H1 (cell line): ENCODE measurements at regions not wholly inside any gene's neighbourhood (a gene's known extent, or its start where the extent isn't known, plus 50 kb on each side); places are given as distances from the start of the nearest gene placed in this dataset.

Experiments
- CBX8 ChIP-seq: fragments of 300-800, 300-1000 bp; sonication (generic); IDR thresholded peaks from 2 replicates; pipeline ENCODE4 v1.7.1; 2016; ENCODE audit warnings: low read depth, low read length, borderline replicate concordance
- EZH2 ChIP-seq: fragments of 200-600 bp; sonication (generic); IDR thresholded peaks from 2 replicates; pipeline ENCODE4 v1.7.1; 2012; ENCODE audit warnings: low read depth, mild to moderate bottlenecking, moderate library complexity, low read length, inconsistent platforms; ENCODE audit not compliant: severe bottlenecking
- MAFK ChIP-seq: IDR thresholded peaks from 2 replicates; pipeline ENCODE4 v1.6.1; 2012; ENCODE audit warnings: low read depth, mild to moderate bottlenecking, improper control_type of control experiment, low read length
- POLR2A ChIP-seq, 2 experiments: IDR thresholded peaks; 1 replicate in 1 of 2; 2 replicates in 1 of 2; pipeline ENCODE4 v1.6.1; 2011; ENCODE audit warnings: low read depth in 2 of 2, low read length in 2 of 2, mild to moderate bottlenecking in 2 of 2; ENCODE audit errors: control extremely low read depth in 1 of 2
- RAD21 ChIP-seq, 2 experiments: IDR thresholded peaks in 1 of 2; conservative IDR thresholded peaks in 1 of 2; 2 replicates each; pipeline ENCODE4 v1.6.1; 2011; ENCODE audit warnings: low read depth in 2 of 2, low read length in 2 of 2, improper control_type of control experiment in 1 of 2, inconsistent platforms in 1 of 2, mild to moderate bottlenecking in 1 of 2, moderate library complexity in 1 of 2
- SRF ChIP-seq: IDR thresholded peaks from 2 replicates; pipeline ENCODE4 v1.6.1; 2011; ENCODE audit warnings: mild to moderate bottlenecking, low read depth, low read length, moderate library complexity
- TF ChIP-seq, protein P1 (sequence below), 3 experiments: IDR thresholded peaks; 1 replicate in 2 of 3; 2 replicates in 1 of 3; pipeline versions ENCODE4 v1.5.1 to v1.6.1; 2011; ENCODE audit warnings: low read length in 3 of 3, mild to moderate bottlenecking in 3 of 3, inconsistent platforms in 2 of 3, low read depth in 1 of 3, moderate library complexity in 1 of 3; ENCODE audit not compliant: insufficient read depth in 1 of 3; ENCODE audit errors: control extremely low read depth in 1 of 3

DNA sequence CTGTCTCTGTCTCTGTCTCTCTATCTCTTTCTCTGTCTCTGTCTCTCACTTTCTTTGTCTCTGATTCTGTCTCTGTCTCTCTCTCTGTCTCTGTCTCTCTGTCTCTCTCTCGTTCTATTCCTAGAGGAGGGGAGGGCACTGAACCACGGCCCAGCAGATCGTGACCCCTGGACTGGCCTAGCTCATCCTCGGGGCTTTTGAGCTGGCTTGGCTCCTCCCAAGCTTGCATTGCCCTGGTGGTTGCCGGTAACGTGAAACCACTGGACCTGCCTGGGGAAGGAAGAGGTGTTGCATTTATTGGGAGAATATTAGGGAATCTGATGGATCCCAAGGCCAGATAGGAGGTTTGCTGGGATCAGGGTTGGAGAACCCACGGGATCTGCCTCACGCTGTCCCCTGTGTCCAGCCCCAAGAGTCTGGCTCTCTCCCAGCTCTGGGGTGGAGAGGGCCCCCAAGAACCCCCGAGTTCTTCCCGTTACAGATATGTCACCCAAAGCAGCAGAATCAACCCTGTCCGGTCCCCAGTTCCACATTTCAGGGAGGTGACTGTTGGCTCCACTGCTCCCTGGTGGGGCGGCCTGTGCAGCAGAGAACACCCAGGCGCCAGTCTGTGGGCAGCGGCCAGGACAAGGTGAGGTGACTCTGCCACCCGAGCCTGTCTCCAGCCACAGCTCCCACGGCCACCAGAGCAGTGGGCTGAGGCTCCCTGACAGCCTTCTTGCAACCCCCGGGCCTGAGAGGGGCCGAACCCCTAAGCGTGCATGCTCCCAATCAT lies 228.3 kb downstream of the TTLL2 start:
- TF ChIP-seq, protein P1, sequence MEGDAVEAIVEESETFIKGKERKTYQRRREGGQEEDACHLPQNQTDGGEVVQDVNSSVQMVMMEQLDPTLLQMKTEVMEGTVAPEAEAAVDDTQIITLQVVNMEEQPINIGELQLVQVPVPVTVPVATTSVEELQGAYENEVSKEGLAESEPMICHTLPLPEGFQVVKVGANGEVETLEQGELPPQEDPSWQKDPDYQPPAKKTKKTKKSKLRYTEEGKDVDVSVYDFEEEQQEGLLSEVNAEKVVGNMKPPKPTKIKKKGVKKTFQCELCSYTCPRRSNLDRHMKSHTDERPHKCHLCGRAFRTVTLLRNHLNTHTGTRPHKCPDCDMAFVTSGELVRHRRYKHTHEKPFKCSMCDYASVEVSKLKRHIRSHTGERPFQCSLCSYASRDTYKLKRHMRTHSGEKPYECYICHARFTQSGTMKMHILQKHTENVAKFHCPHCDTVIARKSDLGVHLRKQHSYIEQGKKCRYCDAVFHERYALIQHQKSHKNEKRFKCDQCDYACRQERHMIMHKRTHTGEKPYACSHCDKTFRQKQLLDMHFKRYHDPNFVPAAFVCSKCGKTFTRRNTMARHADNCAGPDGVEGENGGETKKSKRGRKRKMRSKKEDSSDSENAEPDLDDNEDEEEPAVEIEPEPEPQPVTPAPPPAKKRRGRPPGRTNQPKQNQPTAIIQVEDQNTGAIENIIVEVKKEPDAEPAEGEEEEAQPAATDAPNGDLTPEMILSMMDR (IDR thresholded peaks at IDR 0.05; ENCODE audit: control extremely low read depth in 1 of 3, insufficient read depth in 1 of 3, low read depth in 1 of 3, low read length in 3 of 3), result no peak
- TF ChIP-seq MAFK (no peak), SRF (no peak), RAD21 (IDR thresholded peaks at IDR 0.05 in 1 of 2, conservative IDR thresholded peaks at IDR 0.05 in 1 of 2; ENCODE audit: low read depth in 2 of 2, low read length in 2 of 2) (no peak), POLR2A (IDR thresholded peaks at IDR 0.05; ENCODE audit: control extremely low read depth in 1 of 2, low read depth in 2 of 2, low read length in 2 of 2) (no peak), CBX8 (no peak), EZH2 (no peak)
